Activated CD4-positive, alpha-beta T cell treated with anti-CD3 and anti-CD28 coated beads, Interleukin-2, amount 50 U/mL, for 4 hours (primary cell): ENCODE measurements at regions not wholly inside any gene's neighbourhood (a gene's known extent, or its start where the extent isn't known, plus 50 kb on each side); places are given as distances from the start of the nearest gene placed in this dataset.

ENCODE experiments used
- DNase-seq, 2 experiments: peaks; one replicate each; pipeline ENCODE4 v3.0.0-alpha.2; 2020

DNA sequence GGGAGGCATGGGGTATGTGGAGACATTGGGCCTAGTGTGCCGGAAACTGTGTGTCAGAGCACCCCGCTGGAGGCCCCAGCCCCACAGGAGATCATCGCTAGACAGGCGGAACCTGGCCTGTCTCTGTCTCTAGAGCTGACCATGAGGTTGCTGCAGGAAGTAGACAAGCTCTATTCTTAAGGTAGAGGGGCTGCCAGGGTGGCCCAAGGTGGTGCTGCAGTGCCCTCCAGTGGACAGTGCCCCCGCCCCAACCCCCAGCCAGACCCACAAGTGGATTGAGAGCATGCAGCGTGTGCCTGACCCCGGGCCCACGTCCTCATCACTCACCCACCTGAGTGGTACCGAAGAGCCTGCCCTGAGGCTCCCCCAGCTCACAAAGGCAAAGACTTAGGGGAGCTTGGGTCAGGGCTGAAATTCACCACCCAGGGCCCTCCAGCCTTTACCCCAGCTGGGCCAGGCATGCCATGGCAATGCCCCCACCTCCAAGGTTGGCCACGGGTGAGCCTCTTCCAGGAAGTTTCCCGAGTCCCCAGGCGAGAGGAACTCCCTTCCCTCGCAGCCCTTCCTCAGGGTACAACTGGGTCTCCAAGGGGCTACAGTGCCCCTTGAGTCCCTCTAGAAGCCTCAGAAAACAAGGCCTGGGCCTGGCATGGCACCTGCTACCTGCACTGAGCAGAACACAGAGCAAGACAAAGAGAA, 155.0 kb downstream of the TTC32 start:
- DNase-seq = no peak

DNA sequence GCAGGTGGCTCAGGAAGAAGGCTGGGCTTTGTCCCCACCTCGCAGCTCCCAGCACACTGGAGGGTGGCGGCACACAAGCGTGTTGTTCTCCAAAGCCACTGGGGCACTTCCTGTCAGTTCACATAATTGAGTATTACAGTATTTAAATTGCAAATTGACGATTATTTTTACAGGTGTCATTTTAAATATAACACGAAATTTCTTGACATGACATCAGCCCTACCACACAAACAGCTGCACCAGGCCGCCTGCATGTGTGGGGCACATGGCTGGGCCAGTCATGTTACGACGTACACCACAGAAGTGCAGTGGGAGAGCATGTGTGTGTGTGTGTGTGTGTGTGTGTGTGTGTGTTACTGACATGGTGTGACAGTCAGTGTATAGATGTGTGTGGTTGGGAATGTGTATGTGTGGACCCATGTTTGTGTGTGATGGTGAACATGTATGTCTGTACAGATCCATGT, 155.6 kb downstream of the TTC32 start:
- DNase-seq = no peak

DNA sequence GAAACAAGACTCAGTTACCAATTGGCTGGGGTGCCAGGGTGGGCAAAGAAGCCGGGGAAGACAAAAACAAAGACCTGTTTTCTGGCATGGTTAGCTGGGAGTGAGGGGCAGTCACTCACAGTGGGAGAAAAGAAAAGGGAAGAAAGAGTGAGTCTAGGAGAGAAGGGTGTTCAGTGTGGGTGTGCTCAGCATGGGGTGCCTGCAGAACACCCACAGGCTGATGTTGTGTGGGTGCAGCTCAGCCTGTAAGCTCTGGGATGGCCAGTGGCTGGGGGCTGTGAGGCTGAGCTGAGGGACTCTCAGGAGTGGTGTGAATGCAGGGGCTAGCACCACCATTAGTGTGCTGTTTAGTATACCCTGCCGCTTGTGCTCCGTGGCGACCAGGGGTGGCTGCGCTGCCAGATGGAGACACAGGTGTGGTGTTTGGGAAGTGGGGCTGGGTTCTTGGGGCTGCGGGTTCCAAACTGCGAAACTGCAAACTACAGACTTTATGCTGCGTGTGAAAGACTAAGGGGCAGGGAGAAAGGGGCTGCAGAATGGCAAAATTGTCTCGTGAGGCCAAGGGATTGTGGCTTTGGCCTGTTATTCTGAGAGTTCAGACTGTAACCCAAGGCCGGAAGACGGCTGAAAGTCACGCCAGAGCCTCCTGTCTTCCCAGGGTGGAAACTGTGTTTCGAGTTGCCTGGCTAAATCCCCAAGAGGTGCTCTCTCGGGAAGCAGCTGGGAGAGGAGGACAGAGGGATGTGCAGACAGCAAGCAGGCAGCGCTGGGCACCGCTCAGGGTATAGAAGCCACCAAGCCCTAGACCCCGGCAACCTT, 156.3 kb downstream of the TTC32 start:
- no peak for DNase-seq

DNA sequence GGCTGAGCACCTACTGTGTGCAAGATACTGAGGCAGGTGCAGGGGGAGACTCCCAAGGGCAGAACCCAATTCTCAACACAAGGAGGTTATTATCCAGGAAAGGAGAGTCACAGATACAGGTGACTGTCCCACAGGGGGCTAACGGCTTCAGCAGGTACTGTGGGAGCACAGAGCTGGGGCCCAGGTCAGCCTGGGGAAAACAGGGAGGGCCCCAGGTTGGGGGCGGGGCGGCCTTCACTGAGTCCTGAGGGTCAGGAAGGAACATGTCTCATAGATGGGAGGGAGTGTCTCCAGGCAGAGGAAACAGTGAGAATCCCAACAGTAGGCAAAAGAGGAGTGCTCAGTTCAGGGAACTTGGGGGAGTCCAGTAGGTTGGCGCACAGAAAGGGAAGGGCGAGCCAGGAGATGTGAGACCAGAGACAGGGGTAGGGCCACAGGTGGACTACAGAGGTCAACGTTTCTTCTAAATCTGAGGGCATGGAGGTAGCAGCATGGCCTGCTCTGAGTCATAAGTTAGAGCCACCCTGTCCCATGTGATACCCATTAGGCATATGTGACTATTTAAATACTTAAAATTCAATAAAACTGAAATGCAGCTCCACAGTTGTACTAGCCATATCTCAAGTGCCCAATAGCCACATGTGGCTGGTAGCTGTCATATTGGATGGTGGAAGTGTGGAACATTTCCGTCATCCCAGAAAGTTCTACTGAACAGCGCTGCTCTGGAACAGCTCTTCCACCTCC, 157.2 kb downstream of the TTC32 start:
- no peak for DNase-seq

DNA sequence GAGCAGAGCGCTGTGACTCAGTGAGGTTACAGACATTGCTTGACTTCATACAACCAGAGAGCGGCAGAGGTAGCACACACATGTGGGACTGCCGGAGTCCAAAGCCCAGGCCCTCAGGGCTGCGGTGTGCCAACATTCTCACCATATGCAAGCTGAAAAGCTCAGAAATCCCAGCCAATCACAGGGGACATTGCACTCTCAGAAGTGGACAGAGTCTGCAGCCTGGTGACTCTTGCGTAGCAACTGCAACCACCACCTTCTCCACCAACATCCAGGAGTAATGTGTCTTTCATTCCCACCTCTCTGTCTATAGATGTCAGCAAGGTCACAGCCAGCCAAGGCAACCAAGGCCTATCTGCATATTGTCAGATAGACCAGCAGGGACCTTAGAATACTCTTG, 158.1 kb downstream of the TTC32 start:
- no peak for DNase-seq

DNA sequence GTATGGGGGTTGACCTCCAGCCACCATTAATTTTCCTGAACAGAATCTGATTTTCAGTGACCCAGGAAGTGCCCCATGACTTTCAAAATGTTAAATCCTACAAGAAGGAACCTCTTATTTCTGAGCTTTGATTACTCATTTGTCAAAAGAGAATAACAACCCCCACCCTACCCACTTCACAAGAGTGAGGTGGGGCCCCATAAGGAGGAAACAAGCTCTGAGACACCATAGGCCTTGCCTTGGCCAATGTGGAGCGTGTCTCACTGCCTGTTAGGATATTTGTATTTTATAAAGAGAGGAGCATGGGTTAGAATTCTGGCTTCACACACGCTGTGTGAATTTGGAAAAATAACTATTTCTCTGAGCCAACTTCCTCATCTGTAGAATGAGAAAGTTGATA, 158.9 kb downstream of the TTC32 start:
- no peak for DNase-seq

DNA sequence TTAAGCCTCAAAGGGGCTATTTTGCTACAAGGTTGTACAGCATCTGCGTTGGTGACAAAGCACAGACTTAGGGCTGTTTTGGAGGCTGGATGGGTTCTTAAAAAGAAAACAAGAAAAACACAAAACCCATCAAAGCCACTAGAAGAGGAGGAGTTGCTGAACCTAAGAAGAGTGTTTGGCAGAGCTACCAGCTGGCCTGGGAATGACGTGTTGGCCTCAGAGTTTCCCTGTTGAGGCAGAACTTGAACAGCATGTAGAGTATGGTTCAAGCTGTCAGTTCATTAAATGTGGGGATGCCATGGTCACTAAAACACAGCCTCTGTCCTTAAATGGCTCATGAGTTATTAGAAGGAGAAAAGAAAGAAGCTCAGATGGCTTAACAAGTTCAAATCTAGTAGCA, 162.5 kb downstream of the TTC32 start:
- no peak for DNase-seq

DNA sequence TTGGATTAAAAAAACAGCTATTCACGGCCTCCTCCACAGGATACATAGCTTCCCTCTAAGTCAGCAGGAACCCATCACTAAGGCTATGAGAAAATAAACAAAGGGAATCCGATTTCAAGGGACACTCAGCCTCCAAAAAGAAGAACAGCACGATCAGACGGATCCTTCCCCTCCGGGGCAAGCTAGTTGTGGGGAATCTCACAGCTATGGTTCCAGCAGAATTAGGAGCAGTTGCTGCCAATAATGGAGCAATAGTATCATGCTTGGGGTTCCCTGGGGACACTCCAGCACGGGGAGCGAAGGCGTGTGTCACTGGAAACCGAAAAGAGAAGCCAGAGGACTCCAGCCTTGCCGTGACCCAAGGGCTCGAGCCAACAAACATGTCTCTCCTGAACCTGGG, 163.1 kb downstream of the TTC32 start:
- no peak for DNase-seq

DNA sequence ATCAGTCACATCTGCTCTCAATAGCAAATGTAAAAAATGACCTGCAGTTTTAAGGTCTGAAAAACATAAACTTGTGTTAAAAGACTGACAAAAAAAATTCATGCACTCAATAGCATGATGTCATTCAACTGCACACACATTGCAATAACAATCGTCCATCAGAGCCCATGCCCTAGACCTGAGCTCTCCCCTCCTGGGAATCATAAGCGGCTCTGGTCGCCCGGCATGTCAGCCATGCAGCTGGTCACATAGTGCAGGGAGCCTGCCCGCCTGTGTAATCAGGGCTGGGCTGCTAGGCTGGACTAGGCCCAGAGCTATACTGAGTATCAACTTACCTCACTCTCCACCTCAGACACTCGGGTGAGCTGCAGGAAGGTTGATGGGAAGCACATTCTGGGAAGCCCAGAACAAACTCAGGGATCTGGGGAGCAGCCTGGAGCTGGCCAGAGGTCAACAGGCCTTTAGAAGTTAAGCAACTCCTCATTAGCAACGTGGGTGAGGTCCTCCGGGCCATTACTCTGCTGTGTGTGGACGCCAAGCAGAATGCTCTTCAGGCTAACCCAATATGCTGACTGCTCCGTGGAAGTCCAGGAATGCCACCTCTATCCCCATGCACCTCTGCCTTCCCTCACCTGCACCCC, 165.5 kb downstream of the TTC32 start:
- DNase-seq = no peak

DNA sequence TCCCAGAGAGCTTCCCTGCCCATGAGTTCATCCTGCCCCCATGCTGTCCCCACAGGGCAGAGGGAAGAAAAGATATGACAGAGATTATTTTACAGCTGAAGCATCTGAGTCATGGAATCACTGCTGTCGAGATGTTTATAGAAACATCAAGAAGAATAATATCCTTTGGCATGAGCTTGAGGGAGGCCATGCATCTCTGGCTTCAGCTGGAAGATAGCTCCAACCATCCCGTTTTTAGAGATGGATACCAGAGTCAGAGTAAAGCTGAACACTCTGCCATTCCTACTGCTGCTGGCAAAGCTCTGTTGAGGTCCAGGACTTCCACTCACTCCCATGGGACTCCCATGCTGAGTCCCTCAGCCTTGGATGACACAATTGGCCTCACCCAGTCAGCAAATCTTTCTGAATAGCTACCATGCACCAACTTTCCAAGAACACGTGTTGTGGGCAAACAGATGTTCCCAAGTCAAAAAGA, 167.8 kb downstream of the TTC32 start:
- DNase-seq = no peak

DNA sequence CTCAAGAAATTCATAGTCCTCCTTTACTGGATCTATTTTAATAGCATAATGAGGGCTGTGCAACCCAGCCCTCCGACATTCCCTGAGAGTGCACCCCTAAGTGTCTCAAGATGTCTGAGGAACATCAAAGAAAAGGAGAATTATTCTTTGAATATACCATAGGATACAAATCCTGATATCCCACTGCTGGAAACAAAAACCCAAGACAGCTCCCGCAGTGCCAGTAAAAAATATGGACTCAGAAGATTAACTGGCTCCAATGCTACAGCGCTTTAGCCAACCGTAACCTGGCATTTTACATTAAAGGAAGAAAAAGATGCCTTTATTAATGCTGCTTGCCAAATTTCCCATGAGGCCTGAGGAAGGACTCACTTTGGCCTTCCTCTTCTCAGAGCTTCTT, 168.4 kb downstream of the TTC32 start:
- DNase-seq = no peak

DNA sequence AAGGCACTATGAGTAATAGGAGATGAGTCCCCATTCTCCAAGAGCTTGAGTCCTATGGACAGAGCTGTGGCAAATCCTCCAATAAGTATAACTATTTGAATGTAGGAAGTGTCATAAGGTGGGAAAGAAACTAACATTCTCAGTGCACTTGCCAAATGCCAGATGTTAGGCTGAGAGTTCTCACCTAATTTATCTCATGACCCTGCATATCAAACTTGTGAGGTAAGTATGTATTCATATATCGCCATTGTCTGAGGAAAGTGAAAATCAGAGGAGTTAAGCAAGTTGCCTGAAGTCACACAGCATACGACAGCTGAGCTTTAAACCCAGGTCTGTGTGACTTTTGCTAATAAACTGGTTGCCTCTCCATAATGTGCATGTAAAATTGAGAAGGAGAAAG, 169.5 kb downstream of the TTC32 start:
- DNase-seq = no peak

DNA sequence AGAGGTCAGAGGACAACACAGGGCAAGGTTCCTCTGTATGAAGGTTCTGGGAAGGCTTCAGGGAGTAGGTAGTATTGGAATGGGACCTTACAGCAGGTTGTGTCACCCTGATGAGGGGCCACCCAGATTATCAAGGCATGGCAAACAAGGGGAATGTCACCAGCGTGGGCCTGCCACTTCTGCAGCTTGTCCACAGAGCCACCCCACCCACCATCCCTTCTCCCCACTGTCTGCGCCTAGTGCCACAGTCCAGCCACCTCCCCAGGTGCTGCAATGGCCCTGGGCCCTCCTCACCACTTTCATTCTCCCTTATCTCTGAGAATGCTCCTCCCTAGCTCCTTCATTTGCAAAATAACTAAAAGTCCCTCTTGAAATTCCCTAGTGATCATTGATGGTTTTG, 170.3 kb downstream of the TTC32 start:
- no peak for DNase-seq

DNA sequence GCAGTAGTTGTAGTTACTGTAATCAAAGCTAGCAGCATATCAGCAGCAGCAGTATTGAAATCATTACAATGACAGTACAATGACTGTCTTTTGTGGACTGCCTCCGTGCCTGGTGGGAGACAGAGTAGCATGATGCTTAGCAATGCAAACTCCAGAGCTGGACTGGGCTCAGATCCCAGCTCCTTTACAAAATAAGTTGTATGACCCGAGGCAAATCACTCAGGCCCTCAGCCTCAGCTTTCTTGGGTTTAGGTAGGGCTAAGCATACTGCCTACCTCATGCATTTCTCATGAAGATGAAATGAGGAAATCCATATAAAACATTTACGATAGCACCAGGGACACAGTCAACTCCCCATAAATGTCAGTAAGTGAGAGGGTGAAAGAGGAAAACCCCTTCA, 170.7 kb downstream of the TTC32 start:
- DNase-seq = no peak

DNA sequence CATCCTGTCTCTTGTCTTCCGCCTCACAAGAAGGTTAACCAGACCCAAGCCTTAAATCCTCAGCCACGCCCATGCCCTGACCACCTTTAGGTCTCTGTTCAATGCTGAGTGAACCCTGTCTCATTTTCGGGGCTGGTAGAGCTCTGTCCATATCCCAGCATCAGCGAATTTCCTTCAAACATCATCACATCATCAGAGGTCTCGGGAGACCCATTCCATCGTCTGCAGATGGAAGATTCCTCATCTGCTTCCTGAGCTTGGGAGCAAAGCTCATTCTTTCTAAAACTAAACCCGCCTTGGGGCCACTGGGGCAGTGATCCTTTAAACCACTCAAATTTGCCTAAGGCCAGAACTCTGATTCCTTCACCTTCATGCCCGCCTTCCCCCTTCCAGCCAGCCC, 173.7 kb downstream of the TTC32 start:
- no peak for DNase-seq

DNA sequence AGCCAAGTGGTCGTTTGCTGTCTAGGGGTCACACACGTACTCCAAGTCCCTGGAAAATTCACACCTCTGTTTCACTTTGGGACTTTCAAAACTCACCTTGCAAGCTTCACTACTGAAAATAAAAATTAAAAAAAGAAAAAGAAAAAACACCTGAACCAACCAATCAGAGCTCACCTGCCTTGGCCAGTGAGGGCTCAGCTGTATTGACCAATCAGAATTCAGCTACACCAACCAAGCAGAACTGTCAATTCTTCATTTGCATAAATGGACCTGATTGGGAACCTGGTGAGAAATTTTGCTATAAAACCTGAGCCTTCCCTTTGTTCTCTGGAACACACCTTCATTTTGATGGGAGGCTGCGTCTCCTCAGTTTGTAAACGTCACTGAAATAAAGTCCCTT, 176.4 kb downstream of the TTC32 start:
- DNase-seq = no peak

DNA sequence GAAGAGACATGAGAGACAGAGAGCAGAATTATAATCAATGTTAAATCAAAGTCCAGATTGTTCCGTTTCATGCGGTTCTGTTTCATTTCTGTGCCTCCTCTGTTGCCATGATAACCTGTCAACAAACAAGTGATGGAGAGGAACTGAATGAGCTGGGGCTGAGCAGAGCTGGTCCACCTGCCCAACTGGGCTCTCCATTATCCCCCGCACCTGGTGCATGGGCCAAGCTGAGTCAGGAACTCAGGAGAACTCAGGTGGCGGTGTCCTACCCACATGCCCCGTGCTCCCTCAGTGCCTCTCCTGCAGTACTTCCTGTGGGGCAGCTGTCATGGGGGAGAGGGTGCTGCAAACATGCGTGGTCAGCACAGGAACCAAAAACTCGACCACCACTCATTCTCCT, 178.8 kb downstream of the TTC32 start:
- no peak for DNase-seq

DNA sequence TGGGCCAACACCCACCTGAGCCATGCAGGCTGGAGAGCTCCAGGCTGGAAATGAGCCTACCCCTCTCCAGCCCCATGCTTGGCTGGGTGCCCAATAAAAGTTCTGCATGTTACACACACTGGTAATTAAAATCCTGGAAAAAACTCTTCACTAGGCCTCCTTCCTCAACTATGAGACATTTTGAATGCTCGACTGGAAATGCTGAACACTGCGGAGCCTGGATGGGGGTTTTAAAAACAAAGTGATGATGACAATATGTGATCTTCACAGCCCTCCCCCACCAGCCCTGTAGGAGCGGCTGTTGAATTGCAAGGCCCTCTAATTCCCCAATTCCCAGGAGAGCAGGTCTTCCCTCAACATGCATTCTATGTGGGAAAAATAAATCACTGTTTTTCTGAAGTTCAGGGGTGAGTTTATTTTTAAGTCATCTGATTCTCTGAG, 179.2 kb downstream of the TTC32 start:
- DNase-seq = no peak

DNA sequence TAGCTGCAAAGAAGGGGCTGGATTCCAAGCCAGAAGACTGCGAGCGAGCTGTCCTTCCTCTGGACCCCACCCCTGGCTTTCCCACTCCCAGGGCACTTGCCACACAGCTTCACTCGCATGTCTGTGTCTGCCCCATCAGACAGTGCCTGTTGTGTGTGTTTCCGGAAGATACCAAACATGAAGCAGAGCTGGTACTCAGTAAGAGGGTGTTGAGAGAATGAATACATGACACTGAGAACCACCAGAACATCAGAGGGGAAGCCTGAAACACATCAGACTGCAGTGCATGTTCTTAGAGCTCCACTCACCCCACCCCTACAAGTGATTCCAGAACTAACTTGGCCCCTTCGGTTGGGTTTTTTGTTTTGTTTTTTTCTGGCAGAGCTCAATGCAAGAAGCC, 181.5 kb downstream of the TTC32 start:
- DNase-seq = no peak

DNA sequence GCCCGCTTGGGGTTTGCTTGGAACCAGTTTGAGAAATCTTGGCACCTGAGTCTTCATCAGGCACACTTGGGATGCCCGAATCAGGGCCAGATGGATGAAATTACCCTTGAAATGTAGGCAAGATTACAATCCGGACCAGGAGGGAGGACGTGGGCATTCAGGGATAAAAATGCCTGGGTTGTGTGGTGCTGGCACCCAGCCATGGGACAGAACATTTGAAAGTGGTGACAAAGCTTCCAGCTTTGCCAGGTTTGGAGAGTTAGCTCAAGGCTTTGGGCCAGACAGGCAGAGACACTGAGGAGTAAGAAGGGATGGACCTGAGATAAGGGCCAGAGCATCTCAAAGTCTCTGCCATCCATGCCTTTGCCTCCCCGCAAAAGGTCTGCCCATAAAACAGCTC, 182.2 kb downstream of the TTC32 start:
- no peak for DNase-seq

DNA sequence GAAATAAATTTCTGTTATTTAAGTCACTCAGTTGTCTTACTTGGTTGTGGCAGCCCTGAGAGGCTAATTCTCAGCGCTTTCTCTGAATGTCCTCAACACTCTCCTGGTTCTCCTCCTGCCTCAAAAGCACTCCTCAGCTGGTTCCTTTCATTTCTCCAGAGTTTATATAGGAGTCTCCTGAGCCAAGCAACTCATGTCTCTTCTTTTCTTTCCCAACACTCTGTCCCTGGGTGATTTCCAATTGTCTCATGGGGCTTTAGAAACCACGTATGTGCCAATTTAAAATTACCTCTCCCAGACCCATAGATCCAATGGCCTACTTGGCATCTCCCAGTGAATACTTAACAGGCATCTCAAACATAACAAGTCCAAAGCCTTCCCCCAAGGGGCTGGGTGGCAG, 184.3 kb downstream of the TTC32 start:
- no peak for DNase-seq

DNA sequence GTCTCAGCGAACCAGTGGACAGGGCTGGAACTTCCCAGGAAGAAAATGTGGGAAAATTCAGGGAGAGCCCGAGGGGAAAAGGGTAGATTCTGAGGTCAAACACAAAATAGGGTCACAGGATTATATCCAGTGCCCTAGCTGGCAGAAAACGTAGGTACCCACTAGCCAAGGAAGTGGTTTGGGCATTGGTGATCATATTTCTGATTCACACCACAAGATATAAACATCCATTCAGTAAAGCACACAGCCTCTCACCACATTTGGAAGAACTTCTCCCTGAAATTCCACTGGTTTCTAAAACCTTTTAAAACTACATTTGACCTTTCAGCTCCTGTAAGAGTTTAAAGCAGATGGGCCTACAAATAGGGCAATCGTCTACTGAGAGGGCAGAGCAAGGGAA, 186.9 kb downstream of the TTC32 start:
- DNase-seq = no peak

DNA sequence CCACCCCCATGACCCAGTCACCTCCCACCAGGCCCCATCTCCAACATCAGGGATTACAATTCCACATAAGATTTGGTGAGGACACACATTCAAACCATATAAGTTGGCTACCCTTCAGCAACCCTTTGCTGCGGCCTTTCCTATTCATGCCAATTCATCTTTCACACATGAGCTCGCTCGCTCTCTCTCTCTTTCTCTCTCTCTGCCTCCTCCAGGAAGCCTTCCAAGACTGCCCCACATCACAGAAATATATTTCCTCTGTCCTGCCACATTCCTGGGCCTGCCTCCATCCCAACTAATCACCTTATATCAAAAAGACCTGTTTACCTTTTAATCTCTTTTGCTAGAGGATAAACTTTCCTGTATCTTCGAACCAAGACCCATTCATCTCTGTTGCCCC, 188.9 kb downstream of the TTC32 start:
- DNase-seq = no peak
